ENCODE measurements at regions not wholly inside any gene's neighbourhood (a gene's known extent, or its start where the extent isn't known, plus 50 kb on each side); places are given as distances from the start of the nearest gene placed in this dataset.

DNA sequence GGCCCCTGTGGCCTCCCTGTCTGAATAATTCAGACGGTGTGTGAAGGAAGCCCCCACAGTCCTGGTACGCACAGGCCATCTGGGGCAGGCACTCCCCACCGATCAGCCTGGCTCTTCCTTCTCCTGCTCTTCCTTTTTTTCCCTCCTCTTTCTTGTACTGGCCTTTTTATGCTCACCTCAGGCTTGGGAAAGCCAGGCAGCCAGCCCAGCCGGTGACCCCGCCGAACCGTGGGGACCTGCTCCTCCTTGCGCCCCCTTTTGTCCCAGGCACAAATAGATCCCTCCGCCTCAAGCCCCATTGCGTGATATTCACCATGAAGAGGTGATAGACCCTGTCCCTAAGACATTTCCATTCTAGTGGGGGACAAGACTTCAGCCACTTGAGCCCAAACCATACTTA, 80.2 kb upstream of the BRD7 start:
- TF ChIP-seq, protein P1, sequence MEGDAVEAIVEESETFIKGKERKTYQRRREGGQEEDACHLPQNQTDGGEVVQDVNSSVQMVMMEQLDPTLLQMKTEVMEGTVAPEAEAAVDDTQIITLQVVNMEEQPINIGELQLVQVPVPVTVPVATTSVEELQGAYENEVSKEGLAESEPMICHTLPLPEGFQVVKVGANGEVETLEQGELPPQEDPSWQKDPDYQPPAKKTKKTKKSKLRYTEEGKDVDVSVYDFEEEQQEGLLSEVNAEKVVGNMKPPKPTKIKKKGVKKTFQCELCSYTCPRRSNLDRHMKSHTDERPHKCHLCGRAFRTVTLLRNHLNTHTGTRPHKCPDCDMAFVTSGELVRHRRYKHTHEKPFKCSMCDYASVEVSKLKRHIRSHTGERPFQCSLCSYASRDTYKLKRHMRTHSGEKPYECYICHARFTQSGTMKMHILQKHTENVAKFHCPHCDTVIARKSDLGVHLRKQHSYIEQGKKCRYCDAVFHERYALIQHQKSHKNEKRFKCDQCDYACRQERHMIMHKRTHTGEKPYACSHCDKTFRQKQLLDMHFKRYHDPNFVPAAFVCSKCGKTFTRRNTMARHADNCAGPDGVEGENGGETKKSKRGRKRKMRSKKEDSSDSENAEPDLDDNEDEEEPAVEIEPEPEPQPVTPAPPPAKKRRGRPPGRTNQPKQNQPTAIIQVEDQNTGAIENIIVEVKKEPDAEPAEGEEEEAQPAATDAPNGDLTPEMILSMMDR (IDR thresholded peaks at IDR 0.05), result no peak
- TF ChIP-seq POLR2A (IDR thresholded peaks at IDR 0.05), result no peak
